MM.1S (cell line): ENCODE measurements at regions not wholly inside any gene's neighbourhood (a gene's known extent, or its start where the extent isn't known, plus 50 kb on each side); places are given as distances from the start of the nearest gene placed in this dataset.

Experiments
- EZH2 ChIP-seq: fragments of 300-600 bp; sonication (generic); optimal IDR thresholded peaks from 2 replicates; pipeline ENCODE3; 2017; ENCODE audit warnings: low read depth, mild to moderate bottlenecking, antibody characterized with exemption, low read length, mixed read lengths
- TF ChIP-seq, protein P1 (sequence below): fragments of 300-600 bp; sonication (generic); IDR thresholded peaks from 2 replicates; pipeline ENCODE4 v1.5.1; 2016; ENCODE audit warnings: antibody characterized with exemption, low read length, mixed read lengths

DNA sequence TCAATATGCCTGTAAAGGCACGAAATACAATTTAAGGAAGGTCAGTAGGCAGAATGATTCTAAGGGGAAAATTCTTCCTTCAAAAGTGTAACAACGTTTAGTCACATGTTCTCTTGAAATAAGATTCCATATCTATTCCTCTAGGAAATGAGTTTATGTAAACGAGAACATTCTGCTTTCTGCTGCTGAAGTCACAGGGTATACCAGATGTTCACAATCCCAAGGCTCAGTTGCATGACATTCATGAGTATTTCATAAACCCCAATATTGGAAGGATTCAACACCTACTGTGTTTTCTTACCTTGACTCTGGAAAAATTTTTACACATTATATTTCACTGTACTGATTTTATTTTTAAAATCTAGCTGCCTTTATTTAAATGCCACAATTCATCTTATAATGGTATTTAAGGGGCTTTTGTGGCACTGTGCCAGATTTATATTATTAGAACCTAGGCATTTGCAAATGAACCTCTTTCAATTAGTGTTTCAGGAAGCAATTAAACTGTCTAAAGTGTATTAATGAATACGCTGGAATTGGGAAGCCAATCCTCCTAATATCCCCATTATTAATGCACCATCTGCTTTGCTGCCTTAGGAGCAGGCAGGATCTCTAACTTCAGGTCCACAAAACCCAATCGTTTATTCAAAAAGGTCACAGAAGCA lies 542.6 kb upstream of the KLHL29 start:
- TF ChIP-seq, protein P1, sequence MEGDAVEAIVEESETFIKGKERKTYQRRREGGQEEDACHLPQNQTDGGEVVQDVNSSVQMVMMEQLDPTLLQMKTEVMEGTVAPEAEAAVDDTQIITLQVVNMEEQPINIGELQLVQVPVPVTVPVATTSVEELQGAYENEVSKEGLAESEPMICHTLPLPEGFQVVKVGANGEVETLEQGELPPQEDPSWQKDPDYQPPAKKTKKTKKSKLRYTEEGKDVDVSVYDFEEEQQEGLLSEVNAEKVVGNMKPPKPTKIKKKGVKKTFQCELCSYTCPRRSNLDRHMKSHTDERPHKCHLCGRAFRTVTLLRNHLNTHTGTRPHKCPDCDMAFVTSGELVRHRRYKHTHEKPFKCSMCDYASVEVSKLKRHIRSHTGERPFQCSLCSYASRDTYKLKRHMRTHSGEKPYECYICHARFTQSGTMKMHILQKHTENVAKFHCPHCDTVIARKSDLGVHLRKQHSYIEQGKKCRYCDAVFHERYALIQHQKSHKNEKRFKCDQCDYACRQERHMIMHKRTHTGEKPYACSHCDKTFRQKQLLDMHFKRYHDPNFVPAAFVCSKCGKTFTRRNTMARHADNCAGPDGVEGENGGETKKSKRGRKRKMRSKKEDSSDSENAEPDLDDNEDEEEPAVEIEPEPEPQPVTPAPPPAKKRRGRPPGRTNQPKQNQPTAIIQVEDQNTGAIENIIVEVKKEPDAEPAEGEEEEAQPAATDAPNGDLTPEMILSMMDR: no peak
- TF ChIP-seq EZH2: no peak
